ENCODE measurements at regions not wholly inside any gene's neighbourhood (a gene's known extent, or its start where the extent isn't known, plus 50 kb on each side); places are given as distances from the start of the nearest gene placed in this dataset.

- BruUV-seq (replicated peaks): no TSS peak
- Histone ChIP-seq H2BK5ac (ENCODE audit: low read depth, low read length, poor library complexity, severe bottlenecking) (no peak overlapping the region), H2BK20ac (ENCODE audit: low read depth, low read length) (no peak overlapping the region), H4K5ac (ENCODE audit: low read depth, low read length) (no peak overlapping the region), H3K23ac (ENCODE audit: low read depth, low read length) (no peak overlapping the region), H3K27me3 (ENCODE audit: control insufficient read depth, insufficient read depth, low read length) (peaks cover under 1% of the 10 kb centered on the region), H4K8ac (ENCODE audit: low read depth in 2 of 2, low read length in 2 of 2) (no peak overlapping the region), H3K4me1 (ENCODE audit: control insufficient read depth, insufficient read depth, low read length) (no peaks in the 10 kb centered on the region), H3K4me3 (ENCODE audit: insufficient read depth, low read depth, low read length) (no peak overlapping the region), H3K9me3 (ENCODE audit: control insufficient read depth, insufficient read depth, low read length) (no peaks in the 10 kb centered on the region), H3K27ac (ENCODE audit: insufficient read depth, low read length) (no peak overlapping the region), H2AK9ac (replicated peaks; ENCODE audit: low read depth, low read length, poor library complexity) (no peak overlapping the region), H3K56ac (ENCODE audit: extremely low read depth, insufficient read depth, low read length) (no peak overlapping the region), H3K18ac (ENCODE audit: low read depth, low read length) (no peak overlapping the region), H3K4ac (ENCODE audit: low read depth, low read length) (no peak overlapping the region), H3K9ac (ENCODE audit: low read depth, low read length) (no peak overlapping the region), H3K79me1 (ENCODE audit: low read depth in 1 of 2, low read length in 2 of 2) (no peaks in the 10 kb centered on the region), H3K36me3 (ENCODE audit: control insufficient read depth, insufficient read depth, low read length) (no peaks in the 10 kb centered on the region), H4K20me1 (ENCODE audit: insufficient read depth, low read length) (no peaks in the 10 kb centered on the region), H4K91ac (ENCODE audit: insufficient read depth, low read depth, low read length) (no peak overlapping the region), H3K9me1 (ENCODE audit: insufficient read depth, low read length) (no peaks in the 10 kb centered on the region), H2BK120ac (ENCODE audit: low read depth, low read length) (no peak overlapping the region), H3K4me2 (ENCODE audit: low read depth, low read length) (no peak overlapping the region), H2BK15ac (ENCODE audit: low read depth, low read length) (no peak overlapping the region), H2AK5ac (ENCODE audit: low read depth, low read length) (no peak overlapping the region), H2AFZ (replicated peaks; ENCODE audit: low read length, poor library complexity) (no peak overlapping the region), H3K14ac (replicated peaks; ENCODE audit: low read depth, low read length) (no peak overlapping the region)
- POLR2A ChIA-PET (ENCODE audit: unreplicated experiment): no interaction called here
- WGBS, 2 experiments (ENCODE audit: extremely low coverage in 2 of 2, insufficient read length in 1 of 2): no CpG with 5 or more reads among the region's 5 CpGs
- CTCF ChIA-PET: no interaction called here
- in situ Hi-C loops (cut with MboI; ENCODE audit: low sequenced_read_pairs): no loop called here
- dilution Hi-C loops (cut with HindIII; ENCODE audit: low sequenced_read_pairs, unreplicated experiment): no loop called here
- DNase-seq: no peak
- TF ChIP-seq NFE2L2 (IDR thresholded peaks at IDR 0.05; ENCODE audit: low read depth, low read length) (no peak), CEBPB (IDR thresholded peaks at IDR 0.05; ENCODE audit: low read depth, low read length) (no peak), FOS (IDR thresholded peaks at IDR 0.05; ENCODE audit: low read depth, low read length) (no peak), ELK1 (IDR thresholded peaks at IDR 0.05; ENCODE audit: borderline replicate concordance, low read depth, low read length) (no peak), BHLHE40 (IDR thresholded peaks at IDR 0.05; ENCODE audit: low read depth, low read length) (no peak)
- intact Hi-C loops (cut with micrococcal nuclease): no loop called here
- no peak for ATAC-seq (ENCODE audit: low read depth)
These were observed 216.0 kb upstream of the PELI2 start for GRCh38 chr14:55902241-55902640.
